DMS53 (cell line): ENCODE measurements at regions not wholly inside any gene's neighbourhood (a gene's known extent, or its start where the extent isn't known, plus 50 kb on each side); places are given as distances from the start of the nearest gene placed in this dataset.
"Not testable (repeated sequence)": the region's sequence is repeated elsewhere in the genome, so short reads cannot be mapped to it uniquely, and the experiment has no call there.

Experiments used
- DNase-seq: peaks from one replicate; lab custom pipeline; 2025; lab: John Stamatoyannopoulos, UW

- DNase-seq = no peak
Measured at GRCh38 chr6:82511546-82511945, 147.9 kb downstream of the TPBG start.

GRCh38 chr6:82517896-82518295, 154.3 kb downstream of the TPBG start:
- DNase-seq = not testable (repeated sequence)

- no peak for DNase-seq
Measured at GRCh38 chr6:82521369-82521768, 157.8 kb downstream of the TPBG start.

- no peak for DNase-seq
Measured at GRCh38 chr6:82521861-82522260, 158.2 kb downstream of the TPBG start.

GRCh38 chr6:82524031-82524430, 160.4 kb downstream of the TPBG start:
- no peak for DNase-seq

GRCh38 chr6:82525775-82526495, 162.3 kb downstream of the TPBG start:
- peak; percentile 84 for DNase-seq

- not testable (repeated sequence) for DNase-seq
Measured at GRCh38 chr6:82529960-82530460, 166.4 kb downstream of the TPBG start.

GRCh38 chr6:82534876-82535275, 171.3 kb downstream of the TPBG start:
- DNase-seq = no peak

- not testable (repeated sequence) for DNase-seq
Measured at GRCh38 chr6:82549480-82549879, 185.9 kb downstream of the TPBG start.

GRCh38 chr6:82551311-82551710, 187.7 kb downstream of the TPBG start:
- not testable (repeated sequence) for DNase-seq

- DNase-seq = no peak
Measured at GRCh38 chr6:82551831-82552230, 188.2 kb downstream of the TPBG start.

- no peak for DNase-seq
Measured at GRCh38 chr6:82553863-82554531, 190.4 kb downstream of the TPBG start.

- no peak for DNase-seq
Measured at GRCh38 chr6:82554666-82555065, 191.0 kb downstream of the TPBG start.

GRCh38 chr6:82555801-82556200, 192.2 kb downstream of the TPBG start:
- no peak for DNase-seq

- not testable (repeated sequence) for DNase-seq
Measured at GRCh38 chr6:82558531-82558930, 194.9 kb downstream of the TPBG start.

GRCh38 chr6:82567621-82568020, 204.0 kb downstream of the TPBG start:
- peak; percentile 63 for DNase-seq

GRCh38 chr6:82568290-82568993, 204.8 kb downstream of the TPBG start:
- peak; percentile 72 for DNase-seq

- DNase-seq = peak; percentile 26
Measured at GRCh38 chr6:82569022-82569421, 205.4 kb downstream of the TPBG start.

- peak; percentile 90 for DNase-seq
Measured at GRCh38 chr6:82570083-82570482, 206.5 kb downstream of the TPBG start.

- DNase-seq = no peak
Measured at GRCh38 chr6:82571455-82571854, 207.8 kb downstream of the TPBG start.

- DNase-seq = peak; percentile 17
Measured at GRCh38 chr6:82573254-82573972, 209.8 kb downstream of the TPBG start.

- DNase-seq = no peak
Measured at GRCh38 chr6:82576284-82576683, 212.7 kb downstream of the TPBG start.
